Activated CD4-positive, alpha-beta T cell treated with anti-CD3 and anti-CD28 coated beads, Interleukin-2, amount 50 U/mL, for 48 hours (primary cell): ENCODE measurements at regions not wholly inside any gene's neighbourhood (a gene's known extent, or its start where the extent isn't known, plus 50 kb on each side); places are given as distances from the start of the nearest gene placed in this dataset.

Experiments
- DNase-seq, 2 experiments: peaks; one replicate each; pipeline ENCODE4 v3.0.0-alpha.2; 2020

- no peak for DNase-seq
These were observed 985.0 kb downstream of the C4orf33 start for GRCh38 chr4:130080872-130081451.

- no peak for DNase-seq
These were observed 994.5 kb downstream of the C4orf33 start for GRCh38 chr4:130090427-130090826.

DNA sequence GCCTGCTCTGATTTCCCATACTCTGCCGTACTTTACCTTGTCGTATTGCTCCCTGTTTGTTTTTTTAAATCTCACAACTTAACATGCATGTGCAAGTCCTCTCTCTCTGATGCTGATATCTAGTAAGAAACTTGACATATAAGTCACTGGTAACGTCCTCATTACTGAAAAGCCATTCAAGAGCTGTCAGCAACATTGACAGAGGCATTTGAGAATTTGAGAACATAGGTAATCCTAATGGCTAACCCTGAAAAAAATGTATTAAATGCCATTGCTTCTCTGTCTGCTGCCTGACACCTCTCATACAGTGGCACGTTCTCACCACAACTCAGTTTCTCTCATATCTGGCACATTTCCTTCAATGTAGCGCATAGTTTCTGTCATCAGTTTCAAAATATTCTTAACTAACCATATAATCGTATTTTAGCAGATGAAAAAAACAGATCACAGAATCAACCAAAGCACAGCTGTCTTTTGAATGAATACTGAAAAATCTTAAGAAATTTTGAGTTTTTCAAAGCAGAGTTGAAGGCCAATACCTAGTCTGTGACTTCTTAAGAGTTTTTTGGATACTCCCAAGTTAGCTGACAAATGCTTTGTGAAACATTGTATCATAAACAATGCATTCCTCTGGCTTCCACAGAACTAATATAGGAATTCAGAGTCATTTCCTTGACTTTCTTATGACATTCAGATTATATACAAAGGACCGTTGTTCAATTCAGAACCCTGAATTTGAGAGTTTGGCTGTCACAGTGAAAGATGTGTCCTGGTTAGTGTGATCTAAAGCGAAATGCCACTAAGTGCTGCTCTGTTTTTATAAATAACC is 996.4 kb downstream of the C4orf33 start:
- no peak for DNase-seq

DNA sequence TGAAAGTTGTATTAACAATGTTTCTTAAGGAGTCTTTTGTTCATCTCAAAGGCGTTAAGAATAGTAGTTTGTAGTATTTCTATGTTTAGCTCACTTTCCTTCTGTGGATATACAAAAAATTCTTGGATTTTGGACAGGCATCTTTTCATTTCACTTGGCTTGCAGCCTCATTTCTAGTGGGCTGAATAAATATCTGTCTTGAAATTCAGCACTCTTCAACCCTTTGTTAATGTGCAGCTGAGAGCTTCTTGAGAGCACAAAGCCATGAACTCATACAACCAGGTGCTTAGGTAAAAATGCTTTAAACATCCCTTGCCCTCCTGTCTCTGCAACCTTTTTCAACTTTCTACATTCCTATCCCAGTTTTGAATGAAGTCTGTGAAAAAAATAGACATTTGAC is 1003.2 kb downstream of the C4orf33 start:
- no peak for DNase-seq

GRCh38 chr4:130110189-130110588 is 1014.2 kb downstream of the C4orf33 start:
- no peak for DNase-seq

DNA sequence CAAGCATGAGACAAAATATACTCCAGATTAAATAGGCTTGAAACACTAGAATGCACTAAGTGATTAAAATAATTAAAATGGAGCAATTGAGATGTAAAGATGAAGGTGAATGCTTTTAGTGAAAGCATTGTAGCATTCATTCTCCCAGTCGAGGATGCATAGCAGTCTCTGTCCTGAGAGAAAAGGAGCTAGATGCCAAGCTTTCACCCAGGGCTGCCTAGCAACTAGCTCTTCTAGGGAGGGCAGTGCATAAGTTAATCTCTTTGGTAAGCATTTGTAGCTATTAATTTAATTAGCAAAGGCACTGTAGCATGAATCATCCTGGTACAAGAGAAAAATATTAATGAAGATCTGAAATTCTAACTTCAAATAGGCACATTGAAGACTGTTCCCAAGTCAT is 1014.8 kb downstream of the C4orf33 start:
- DNase-seq = no peak

DNA sequence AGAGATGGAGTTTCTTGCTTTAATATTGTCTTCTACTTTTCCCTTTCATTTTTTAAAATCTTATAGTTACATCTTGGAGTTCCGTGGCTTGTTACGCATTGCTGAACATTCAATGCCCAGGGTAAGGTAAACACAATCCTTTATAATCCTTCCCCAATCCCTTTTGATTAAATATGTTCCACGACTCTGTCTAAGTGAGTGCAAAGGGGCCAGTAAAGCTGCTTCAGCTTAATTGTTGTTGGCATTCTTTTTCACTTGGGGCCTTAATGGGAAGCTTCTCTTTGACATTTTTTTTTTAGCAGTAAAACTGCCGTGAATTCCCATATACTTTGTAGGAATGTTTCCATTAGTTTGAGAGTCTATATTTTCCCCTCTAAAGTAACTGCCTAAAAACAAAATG is 1028.1 kb downstream of the C4orf33 start:
- DNase-seq = no peak

- DNase-seq = no peak
These were observed 1029.5 kb downstream of the C4orf33 start for GRCh38 chr4:130125467-130125866.

- DNase-seq = no peak
These were observed 1031.3 kb downstream of the C4orf33 start for GRCh38 chr4:130127297-130127696.

GRCh38 chr4:130131536-130131935 is 1035.6 kb downstream of the C4orf33 start:
- DNase-seq = no peak

- no peak for DNase-seq
These were observed 1045.7 kb downstream of the C4orf33 start for GRCh38 chr4:130141651-130142050.

DNA sequence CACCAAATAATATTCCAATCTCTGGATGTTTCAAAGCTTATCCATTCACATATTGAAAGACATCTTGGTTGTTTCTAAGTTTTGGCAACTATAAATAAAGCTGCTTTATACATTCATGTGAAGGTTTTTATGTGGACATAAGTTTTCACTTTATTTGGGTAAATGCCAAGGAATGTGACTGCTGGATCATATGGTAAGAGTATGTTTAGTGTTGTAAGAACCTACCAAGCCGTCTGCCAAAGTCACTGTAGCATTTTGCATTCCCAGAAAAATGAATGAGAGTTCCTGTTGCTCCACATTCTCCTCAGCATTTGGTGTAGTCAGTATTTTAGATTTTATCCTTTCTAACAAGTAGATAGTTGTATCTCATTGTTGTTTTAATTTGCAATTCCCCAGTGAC is 1047.7 kb downstream of the C4orf33 start:
- no peak for DNase-seq

DNA sequence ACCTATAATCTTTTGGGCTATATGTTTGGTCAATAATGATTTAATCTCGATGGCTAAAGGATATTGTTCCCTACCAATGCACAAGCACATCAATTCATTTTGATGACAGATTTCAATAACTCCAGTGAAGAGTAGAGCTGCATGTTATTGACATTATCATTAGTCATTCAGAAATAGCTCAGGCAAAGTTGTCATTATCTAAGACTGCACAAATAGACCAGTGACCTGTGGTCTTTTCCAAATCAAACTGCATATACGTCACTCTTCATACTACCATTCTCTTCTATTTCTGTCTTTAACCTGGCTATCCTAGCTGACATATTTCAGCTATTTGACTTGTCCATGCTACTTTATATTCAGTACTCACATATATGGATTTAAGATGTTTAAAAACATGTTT is 1050.8 kb downstream of the C4orf33 start:
- DNase-seq = no peak

- DNase-seq = no peak
These were observed 1051.7 kb downstream of the C4orf33 start for GRCh38 chr4:130147641-130148040.

DNA sequence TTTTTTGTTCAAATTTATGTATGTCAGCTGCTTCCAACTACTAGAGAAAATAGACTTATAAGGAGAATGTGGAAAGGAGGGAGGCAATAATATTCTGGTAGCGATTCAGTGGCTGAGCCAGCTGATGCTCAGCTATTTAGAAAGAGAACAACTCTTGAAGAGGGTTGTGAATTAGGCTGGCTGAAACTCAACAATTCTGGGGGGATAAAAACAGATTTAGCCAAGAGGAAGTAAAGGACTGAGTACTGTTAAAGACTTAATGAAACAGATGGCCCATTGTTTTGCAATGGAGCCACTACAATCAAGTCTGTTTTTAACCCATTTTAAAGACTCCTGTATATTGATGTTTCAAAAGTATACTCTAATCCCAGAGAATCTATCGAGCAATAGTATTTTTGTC is 1058.9 kb downstream of the C4orf33 start:
- DNase-seq = no peak

GRCh38 chr4:130163701-130164100 is 1067.7 kb downstream of the C4orf33 start:
- DNase-seq = no peak

DNA sequence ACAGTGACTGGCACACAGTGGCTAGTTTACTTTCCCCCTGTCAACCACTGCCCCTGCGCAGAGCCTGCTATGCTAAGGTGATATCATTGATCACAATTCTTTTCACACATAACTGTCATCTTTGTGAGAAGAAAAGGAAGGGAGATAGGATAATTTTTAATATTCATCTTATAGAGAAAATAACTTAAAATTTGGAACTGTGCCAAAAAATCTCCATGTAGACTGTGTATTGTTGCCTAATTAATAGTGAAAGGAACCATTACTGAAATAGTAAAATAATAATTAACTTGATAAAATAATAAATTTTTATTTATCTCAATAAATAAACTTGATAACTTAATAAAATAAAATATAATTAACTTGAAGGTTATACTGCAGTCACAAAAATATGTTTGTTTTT is 1069.4 kb downstream of the C4orf33 start:
- DNase-seq = no peak

GRCh38 chr4:130172156-130172555 is 1076.2 kb downstream of the C4orf33 start:
- no peak for DNase-seq

DNA sequence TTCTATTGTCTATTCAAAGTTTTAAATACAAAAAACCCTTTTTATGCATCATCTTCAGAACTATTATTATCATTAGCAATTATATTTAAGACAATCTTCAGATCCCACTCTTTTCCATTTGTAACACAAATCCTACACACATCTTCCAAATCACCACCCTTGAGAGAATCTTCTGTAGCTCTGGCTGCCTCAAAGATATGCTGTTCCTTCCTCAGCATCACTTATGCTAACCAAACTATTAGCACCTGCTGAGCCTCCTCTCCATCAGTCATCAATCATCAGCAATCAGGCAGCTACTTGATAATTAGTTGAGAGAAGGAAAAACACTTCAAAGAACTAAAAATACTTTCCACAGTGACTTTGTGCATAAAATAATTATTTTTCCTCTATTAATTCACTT is 1082.2 kb downstream of the C4orf33 start:
- DNase-seq = no peak

GRCh38 chr4:130183096-130183495 is 1087.1 kb downstream of the C4orf33 start:
- no peak for DNase-seq

DNA sequence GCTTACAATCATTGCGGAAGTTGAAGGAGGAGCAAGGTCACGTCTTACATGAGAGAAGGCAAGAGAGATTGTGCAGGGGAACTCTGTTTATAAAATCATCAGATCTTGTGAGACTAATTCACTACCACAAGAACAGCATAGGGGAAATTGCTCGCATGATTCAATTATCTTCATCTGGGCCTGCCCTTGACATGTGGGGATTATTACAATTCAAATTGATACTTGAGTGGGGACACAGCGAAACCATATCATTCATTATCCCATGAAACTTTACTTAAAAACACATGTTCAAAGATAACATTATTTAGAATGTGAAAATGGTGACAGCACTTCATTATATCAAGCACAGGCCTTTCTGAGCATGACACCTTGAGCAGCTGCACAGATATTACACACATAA is 1087.8 kb downstream of the C4orf33 start:
- DNase-seq = no peak

DNA sequence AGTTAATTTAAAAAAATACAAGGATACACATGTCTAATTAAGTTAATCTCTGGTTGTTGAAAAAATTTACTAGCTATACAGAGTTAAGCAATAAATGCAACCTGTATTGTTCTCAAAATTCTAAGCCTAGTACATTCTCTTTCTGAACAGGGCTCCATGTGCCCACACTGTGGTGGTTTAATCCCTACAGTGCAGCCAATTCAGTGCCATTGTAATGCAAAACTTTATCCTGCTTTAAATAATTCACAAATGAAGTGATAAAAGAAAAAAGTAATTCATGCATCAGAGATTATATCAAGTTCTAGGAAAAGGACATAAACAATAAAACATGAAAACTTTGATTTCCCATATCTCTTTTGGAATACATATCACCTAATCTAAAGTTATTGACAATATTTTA is 1089.2 kb downstream of the C4orf33 start:
- no peak for DNase-seq

DNA sequence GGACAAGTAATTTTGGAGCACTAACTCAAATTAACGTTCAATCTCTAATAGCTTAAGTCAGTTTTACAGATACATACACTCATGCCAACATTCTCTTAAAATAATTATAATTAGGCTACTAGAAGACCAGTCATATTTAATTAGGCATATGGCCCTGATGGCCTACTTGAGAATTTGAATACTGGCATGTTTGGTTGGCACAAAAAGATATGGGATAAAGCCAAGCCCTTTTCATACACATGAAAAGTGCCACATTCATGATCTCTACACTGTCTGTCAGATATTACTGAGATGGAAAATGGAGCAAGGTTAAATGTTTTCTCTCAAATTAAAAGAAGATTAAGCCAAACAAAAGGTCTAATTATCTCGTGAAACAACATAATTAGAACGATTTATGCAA is 1091.0 kb downstream of the C4orf33 start:
- no peak for DNase-seq

DNA sequence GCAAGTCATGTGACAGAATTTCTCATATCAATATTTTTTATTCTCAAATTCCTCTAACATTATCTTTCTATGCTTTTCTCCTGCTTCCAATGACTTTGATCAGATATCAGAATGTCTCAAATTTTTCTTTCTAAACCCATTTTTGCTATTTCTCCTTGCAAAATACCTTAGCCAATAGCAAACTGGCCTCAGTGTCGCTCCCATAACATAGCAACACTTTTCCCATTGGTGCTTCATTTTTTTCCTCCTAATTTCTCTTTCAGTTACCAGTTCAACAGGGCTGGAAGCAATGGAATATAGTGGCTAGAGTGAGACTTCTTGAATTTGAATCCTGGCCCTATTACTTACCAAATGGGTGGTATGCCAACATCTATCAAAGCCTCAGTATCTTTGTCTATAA is 1091.6 kb downstream of the C4orf33 start:
- no peak for DNase-seq

- DNase-seq = no peak
These were observed 1096.8 kb downstream of the C4orf33 start for GRCh38 chr4:130192787-130193186.
